Keratinocyte (primary cell): ENCODE measurements at regions not wholly inside any gene's neighbourhood (a gene's known extent, or its start where the extent isn't known, plus 50 kb on each side); places are given as distances from the start of the nearest gene placed in this dataset.

Experiments
- DNase-seq: peaks from one replicate; pipeline ENCODE4 v3.0.0-alpha.2; 2011; ENCODE audit warnings: low read depth, missing footprints, low spot score
- FAIRE-seq: peaks from 2 replicates; lab custom pipeline; 2011; peaks lifted over from hg19 to GRCh38; lab: Jason Lieb, UNC
- H2AFZ ChIP-seq: 2 replicates; pipeline ENCODE4 v1.6.0; 2012; ENCODE audit warnings: low read length, control low read depth, inconsistent platforms; ENCODE audit not compliant: control insufficient read depth
- H3K27ac ChIP-seq: 2 replicates; pipeline ENCODE4 v1.5.1; 2011; ENCODE audit warnings: low read length; ENCODE audit not compliant: control insufficient read depth, insufficient read depth
- H3K27me3 ChIP-seq: 3 replicates; pipeline ENCODE4 v1.6.0; 2011; ENCODE audit warnings: low read length; ENCODE audit not compliant: control insufficient read depth, insufficient read depth; ENCODE audit errors: extremely low read depth
- H3K36me3 ChIP-seq, 2 experiments: 2 replicates in 1 of 2; 3 replicates in 1 of 2; pipeline ENCODE4 v1.5.1; 2011; ENCODE audit warnings: low read length in 2 of 2, mild to moderate bottlenecking in 1 of 2; ENCODE audit not compliant: control insufficient read depth in 2 of 2, insufficient read depth in 2 of 2; ENCODE audit errors: extremely low read depth in 1 of 2
- H3K4me1 ChIP-seq: 3 replicates; pipeline ENCODE4 v1.5.1; 2011; ENCODE audit warnings: low read length; ENCODE audit not compliant: control insufficient read depth, insufficient read depth; ENCODE audit errors: extremely low read depth
- H3K4me2 ChIP-seq: 3 replicates; pipeline ENCODE4 v1.6.0; 2011; ENCODE audit warnings: low read depth, low read length; ENCODE audit not compliant: control insufficient read depth, insufficient read depth; ENCODE audit errors: extremely low read depth
- H3K4me3 ChIP-seq, 3 experiments: fragments of 200-600 bp in 1 of 3; sonication (generic) in 1 of 3; 2 replicates in 2 of 3; 3 replicates in 1 of 3; pipeline ENCODE4 v1.5.1; 2011 to 2016; ENCODE audit warnings: low read length in 3 of 3, mild to moderate bottlenecking in 3 of 3, control low read depth in 2 of 3, inconsistent platforms in 1 of 3, low read depth in 1 of 3, mixed read lengths in 1 of 3, mixed run types in 1 of 3, moderate library complexity in 1 of 3; ENCODE audit not compliant: control insufficient read depth in 2 of 3, insufficient read depth in 2 of 3; ENCODE audit errors: extremely low read depth in 1 of 3
- H3K79me2 ChIP-seq: 2 replicates; pipeline ENCODE4 v1.6.0; 2012; ENCODE audit warnings: low read length; ENCODE audit not compliant: control insufficient read depth, insufficient read depth
- H3K9ac ChIP-seq: 3 replicates; pipeline ENCODE4 v1.6.0; 2011; ENCODE audit warnings: low read length; ENCODE audit not compliant: control insufficient read depth, insufficient read depth; ENCODE audit errors: extremely low read depth
- H3K9me1 ChIP-seq: 3 replicates; pipeline ENCODE4 v1.6.0; 2011; ENCODE audit warnings: low read length; ENCODE audit not compliant: control insufficient read depth, insufficient read depth; ENCODE audit errors: extremely low read depth
- H3K9me3 ChIP-seq: 2 replicates; pipeline ENCODE4 v1.5.1; 2012; ENCODE audit warnings: low read depth, low read length; ENCODE audit not compliant: control insufficient read depth
- H4K20me1 ChIP-seq: 3 replicates; pipeline ENCODE4 v1.6.0; 2011; ENCODE audit warnings: low read length; ENCODE audit not compliant: control insufficient read depth, insufficient read depth; ENCODE audit errors: extremely low read depth
- EZH2 ChIP-seq: IDR thresholded peaks from one replicate; pipeline ENCODE4 v1.6.1; 2012; ENCODE audit warnings: inconsistent platforms, mild to moderate bottlenecking, low read length, moderate library complexity
- dilution Hi-C: fragments of 300-500 bp; cut with MboI; formaldehyde crosslinking; loops from one replicate; pipeline ENCODE4 v1.7.0; 2020; ENCODE audit warnings: low sequenced_read_pairs; ENCODE audit not compliant: extremely low pct_ligation_motif_present
- TF ChIP-seq, protein P1 (sequence below), 3 experiments: IDR thresholded peaks in 1 of 3; conservative IDR thresholded peaks in 1 of 3; optimal IDR thresholded peaks in 1 of 3; 2 replicates in 2 of 3; 3 replicates in 1 of 3; pipeline versions ENCODE3 to v1.5.1; 2011; ENCODE audit warnings: low read length in 3 of 3, mild to moderate bottlenecking in 3 of 3, moderate library complexity in 2 of 3, control low read depth in 1 of 3, inconsistent platforms in 1 of 3; ENCODE audit not compliant: insufficient read depth in 2 of 3; ENCODE audit errors: extremely low read depth in 1 of 3

DNA sequence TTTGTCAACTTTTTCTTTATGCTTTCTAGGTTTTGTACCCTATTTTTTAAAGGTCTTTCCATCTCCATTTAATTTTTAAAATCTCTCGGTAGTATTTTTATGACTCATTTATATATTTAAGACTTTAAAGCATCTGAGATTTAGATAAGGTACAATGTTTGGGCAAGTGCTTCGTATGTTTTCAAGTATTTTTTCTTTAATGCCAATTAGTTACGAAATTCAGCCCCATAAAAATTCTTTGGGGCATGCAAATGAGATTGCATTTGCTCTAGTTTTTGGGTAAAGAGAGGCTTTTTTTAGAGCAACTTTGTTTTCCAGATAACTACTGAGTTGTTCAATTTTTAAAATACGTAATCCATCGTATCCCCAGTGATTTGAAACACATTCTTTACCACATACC is 65.3 kb upstream of the CRHR1 start:
- Histone ChIP-seq H3K4me1 (no peaks in the 10 kb centered on the region), H4K20me1 (no peaks in the 10 kb centered on the region), H3K79me2 (no peaks in the 10 kb centered on the region), H3K4me3 (no peak overlapping the region), H3K36me3 (no peaks in the 10 kb centered on the region), H3K4me2 (no peak overlapping the region), H3K9me3 (no peaks in the 10 kb centered on the region), H3K27me3 (peaks cover 28% of the 10 kb centered on the region), H3K9ac (no peak overlapping the region), H2AFZ (no peak overlapping the region), H3K9me1 (no peaks in the 10 kb centered on the region), H3K27ac (no peak overlapping the region)
- TF ChIP-seq EZH2, result no peak
- TF ChIP-seq, protein P1, sequence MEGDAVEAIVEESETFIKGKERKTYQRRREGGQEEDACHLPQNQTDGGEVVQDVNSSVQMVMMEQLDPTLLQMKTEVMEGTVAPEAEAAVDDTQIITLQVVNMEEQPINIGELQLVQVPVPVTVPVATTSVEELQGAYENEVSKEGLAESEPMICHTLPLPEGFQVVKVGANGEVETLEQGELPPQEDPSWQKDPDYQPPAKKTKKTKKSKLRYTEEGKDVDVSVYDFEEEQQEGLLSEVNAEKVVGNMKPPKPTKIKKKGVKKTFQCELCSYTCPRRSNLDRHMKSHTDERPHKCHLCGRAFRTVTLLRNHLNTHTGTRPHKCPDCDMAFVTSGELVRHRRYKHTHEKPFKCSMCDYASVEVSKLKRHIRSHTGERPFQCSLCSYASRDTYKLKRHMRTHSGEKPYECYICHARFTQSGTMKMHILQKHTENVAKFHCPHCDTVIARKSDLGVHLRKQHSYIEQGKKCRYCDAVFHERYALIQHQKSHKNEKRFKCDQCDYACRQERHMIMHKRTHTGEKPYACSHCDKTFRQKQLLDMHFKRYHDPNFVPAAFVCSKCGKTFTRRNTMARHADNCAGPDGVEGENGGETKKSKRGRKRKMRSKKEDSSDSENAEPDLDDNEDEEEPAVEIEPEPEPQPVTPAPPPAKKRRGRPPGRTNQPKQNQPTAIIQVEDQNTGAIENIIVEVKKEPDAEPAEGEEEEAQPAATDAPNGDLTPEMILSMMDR (optimal IDR thresholded peaks at IDR 0.05 in 1 of 3, IDR thresholded peaks at IDR 0.05 in 1 of 3, conservative IDR thresholded peaks at IDR 0.05 in 1 of 3; ENCODE audit: extremely low read depth in 1 of 3, insufficient read depth in 2 of 3, low read length in 3 of 3), result no peak
- dilution Hi-C loops, result no loop called here
- DNase-seq (no peak), FAIRE-seq (no peak)

DNA sequence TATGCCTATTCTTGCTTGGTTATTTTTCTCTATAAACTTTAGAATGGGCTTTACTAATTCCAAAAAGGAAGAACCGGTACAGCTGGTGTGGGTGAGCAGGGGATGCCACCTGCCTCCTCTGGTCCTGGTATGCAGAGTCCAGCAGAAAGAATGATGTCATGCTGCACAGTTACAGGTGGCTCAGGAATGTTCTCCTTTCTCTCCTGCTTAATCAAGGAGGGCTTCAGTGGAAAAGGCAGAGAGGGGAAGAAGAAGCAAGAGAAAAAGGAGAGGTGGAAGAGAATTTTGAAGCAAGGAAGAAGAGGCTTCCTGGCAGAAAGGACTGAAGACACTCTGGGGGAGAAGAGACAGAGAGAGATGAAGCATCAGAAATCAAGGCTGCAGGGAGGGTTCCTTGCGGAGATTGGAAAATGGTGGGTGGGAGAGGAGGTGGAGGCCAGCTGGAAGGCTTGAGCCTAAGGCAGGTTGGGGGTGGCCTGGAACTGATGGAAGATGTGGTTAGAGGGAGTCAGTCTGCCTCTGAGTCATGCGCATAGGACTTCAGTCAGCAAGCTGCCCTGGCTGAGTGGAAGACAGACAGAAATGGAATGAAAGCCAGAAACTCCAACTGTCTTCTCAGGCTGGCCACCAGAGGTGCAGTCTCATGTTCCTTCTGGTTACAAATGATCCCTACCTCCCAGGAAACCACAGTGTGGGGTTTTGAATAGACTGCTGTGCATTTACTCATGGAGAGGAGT is 64.6 kb upstream of the CRHR1 start:
- Histone ChIP-seq H3K9me3 (no peaks in the 10 kb centered on the region), H2AFZ (no peak overlapping the region), H3K27ac (no peak overlapping the region), H3K9me1 (no peaks in the 10 kb centered on the region), H3K4me2 (no peak overlapping the region), H3K79me2 (no peaks in the 10 kb centered on the region), H3K4me3 (no peak overlapping the region), H3K36me3 (no peaks in the 10 kb centered on the region), H3K9ac (no peak overlapping the region), H4K20me1 (no peaks in the 10 kb centered on the region), H3K27me3 (peaks cover 26% of the 10 kb centered on the region), H3K4me1 (no peaks in the 10 kb centered on the region)
- peak; percentile 72 for FAIRE-seq
- no peak for DNase-seq
- no peak for TF ChIP-seq EZH2
- TF ChIP-seq, protein P1 (optimal IDR thresholded peaks at IDR 0.05 in 1 of 3, IDR thresholded peaks at IDR 0.05 in 1 of 3, conservative IDR thresholded peaks at IDR 0.05 in 1 of 3; ENCODE audit: extremely low read depth in 1 of 3, insufficient read depth in 2 of 3, low read length in 3 of 3), result peak; percentile 24 to 74 (median 60)
- dilution Hi-C loops, result no loop called here
